ENCODE measurements at regions not wholly inside any gene's neighbourhood (a gene's known extent, or its start where the extent isn't known, plus 50 kb on each side); places are given as distances from the start of the nearest gene placed in this dataset.

- DNase-seq (ENCODE audit: low read depth): no peak
Observed at GRCh38 chr14:66115740-66116502, 370.2 kb upstream of the CCDC196 start.

- DNase-seq (ENCODE audit: low read depth): no peak
Observed at GRCh38 chr14:66116732-66117131, 369.4 kb upstream of the CCDC196 start.

- DNase-seq (ENCODE audit: low read depth): no peak
Observed at GRCh38 chr14:66117600-66117999, 368.6 kb upstream of the CCDC196 start.

- no peak for DNase-seq (ENCODE audit: low read depth)
Observed at GRCh38 chr14:66119606-66120231, 366.5 kb upstream of the CCDC196 start.

GRCh38 chr14:66120402-66120801, 365.8 kb upstream of the CCDC196 start:
- no peak for DNase-seq (ENCODE audit: low read depth)

- DNase-seq (ENCODE audit: low read depth): no peak
Observed at GRCh38 chr14:66121859-66122258, 364.3 kb upstream of the CCDC196 start.

- DNase-seq (ENCODE audit: low read depth): no peak
Observed at GRCh38 chr14:66129224-66129623, 356.9 kb upstream of the CCDC196 start.

- DNase-seq (ENCODE audit: low read depth): no peak
Observed at GRCh38 chr14:66131111-66131510, 355.1 kb upstream of the CCDC196 start.

- DNase-seq (ENCODE audit: low read depth): no peak
Observed at GRCh38 chr14:66133666-66134065, 352.5 kb upstream of the CCDC196 start.

- DNase-seq (ENCODE audit: low read depth): no peak
Observed at GRCh38 chr14:66135831-66136230, 350.3 kb upstream of the CCDC196 start.

- DNase-seq (ENCODE audit: low read depth): no peak
Observed at GRCh38 chr14:66137081-66137480, 349.1 kb upstream of the CCDC196 start.

- DNase-seq (ENCODE audit: low read depth): no peak
Observed at GRCh38 chr14:66139432-66139831, 346.7 kb upstream of the CCDC196 start.

- DNase-seq (ENCODE audit: low read depth): no peak
Observed at GRCh38 chr14:66140213-66140918, 345.8 kb upstream of the CCDC196 start.

- DNase-seq (ENCODE audit: low read depth): no peak
Observed at GRCh38 chr14:66140963-66141362, 345.2 kb upstream of the CCDC196 start.

GRCh38 chr14:66141733-66142132, 344.4 kb upstream of the CCDC196 start:
- no peak for DNase-seq (ENCODE audit: low read depth)

- no peak for DNase-seq (ENCODE audit: low read depth)
Observed at GRCh38 chr14:66143387-66144112, 342.6 kb upstream of the CCDC196 start.

- DNase-seq (ENCODE audit: low read depth): no peak
Observed at GRCh38 chr14:66152302-66152701, 333.9 kb upstream of the CCDC196 start.

GRCh38 chr14:66152747-66153146, 333.4 kb upstream of the CCDC196 start:
- no peak for DNase-seq (ENCODE audit: low read depth)

- DNase-seq (ENCODE audit: low read depth): no peak
Observed at GRCh38 chr14:66163023-66163422, 323.1 kb upstream of the CCDC196 start.

GRCh38 chr14:66165337-66165736, 320.8 kb upstream of the CCDC196 start:
- no peak for DNase-seq (ENCODE audit: low read depth)

- no peak for DNase-seq (ENCODE audit: low read depth)
Observed at GRCh38 chr14:66174453-66174891, 311.7 kb upstream of the CCDC196 start.

GRCh38 chr14:66177935-66178334, 308.2 kb upstream of the CCDC196 start:
- DNase-seq (ENCODE audit: low read depth): no peak

All from activated gamma-delta T cell treated with anti-CD3 and anti-CD28 coated beads, Interleukin-2, amount 50 U/mL, for 16 hours (primary cell).